ENCODE measurements at regions not wholly inside any gene's neighbourhood (a gene's known extent, or its start where the extent isn't known, plus 50 kb on each side); places are given as distances from the start of the nearest gene placed in this dataset.
A peak's percentile ranks its signal among the peaks of the same experiment; 100 is the strongest.

DNA sequence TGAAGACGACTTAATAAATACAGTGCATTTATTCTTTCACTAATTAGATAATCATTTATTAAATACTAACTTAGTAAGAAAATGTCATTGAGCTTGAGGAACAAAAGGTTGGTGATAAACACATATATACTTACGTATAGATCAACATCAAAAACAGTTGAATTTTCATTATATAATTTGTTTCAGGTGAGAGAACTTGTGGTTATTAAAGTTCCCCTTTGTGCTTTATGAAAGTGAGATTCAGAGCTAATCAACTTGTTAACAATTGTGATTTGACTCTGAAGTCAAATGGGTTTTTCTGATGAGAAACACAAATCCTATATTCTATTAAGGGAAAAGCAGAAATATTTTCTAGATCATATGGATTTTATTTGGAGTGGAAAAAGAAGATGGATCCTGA, 524.0 kb downstream of the SOX11 start:
- no peak for DNase-seq

DNA sequence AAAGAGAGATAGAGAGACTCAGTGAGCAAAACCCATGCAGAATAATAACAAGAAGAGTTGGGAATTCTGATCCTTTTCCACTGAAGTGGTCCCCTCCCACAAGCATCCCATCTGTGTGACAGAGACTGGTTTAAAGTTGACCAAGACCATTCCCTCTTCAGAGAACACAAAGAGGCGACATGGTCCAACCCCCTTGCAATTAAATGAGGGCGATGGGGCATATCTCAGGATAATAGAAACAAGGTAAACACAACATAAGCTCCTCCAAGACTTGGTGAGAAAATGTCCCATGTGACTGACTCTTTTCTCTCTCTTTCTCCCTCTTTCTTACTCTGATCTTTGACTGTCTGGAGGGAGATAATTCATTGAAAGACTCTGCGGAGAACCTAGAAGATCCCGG, 526.7 kb downstream of the SOX11 start:
- no peak for DNase-seq

DNA sequence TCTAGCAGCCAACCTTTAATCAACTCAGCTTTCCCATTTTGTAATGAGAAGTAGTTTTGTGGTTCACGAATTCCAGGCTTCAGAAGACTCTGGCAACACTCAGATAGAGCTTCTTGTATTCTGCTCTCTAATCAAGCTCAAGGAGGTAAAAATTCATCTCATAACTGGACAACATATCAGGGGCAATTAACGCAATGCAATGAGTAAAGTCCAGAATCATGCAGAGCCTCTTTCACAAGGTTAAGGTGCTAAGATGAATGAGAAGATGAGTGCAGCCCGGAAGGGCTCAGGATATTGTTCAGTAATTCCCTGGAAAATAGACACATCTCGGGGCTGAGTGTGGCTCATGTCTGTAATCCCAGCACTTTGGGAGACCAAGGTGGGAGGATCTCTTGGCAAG, 527.7 kb downstream of the SOX11 start:
- DNase-seq: no peak

DNA sequence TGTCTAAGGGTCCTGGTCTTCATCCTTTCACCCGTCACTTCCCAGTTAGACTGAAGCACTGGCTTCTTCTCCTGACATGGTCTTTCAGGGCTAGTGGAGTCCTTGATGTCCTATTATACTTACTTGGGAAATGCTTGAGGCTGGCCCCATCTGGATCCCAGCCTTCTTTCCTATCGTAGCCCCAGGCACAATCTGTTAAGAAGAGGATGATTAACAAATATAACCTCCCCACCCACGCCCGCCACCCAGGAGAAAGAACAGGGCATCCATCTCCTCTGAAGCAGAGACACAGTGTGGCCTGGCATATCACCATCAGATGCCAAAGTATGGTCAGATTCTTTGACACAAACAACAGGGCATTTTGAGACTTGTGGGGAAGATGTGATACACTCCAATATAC, 530.1 kb downstream of the SOX11 start:
- no peak for DNase-seq

DNA sequence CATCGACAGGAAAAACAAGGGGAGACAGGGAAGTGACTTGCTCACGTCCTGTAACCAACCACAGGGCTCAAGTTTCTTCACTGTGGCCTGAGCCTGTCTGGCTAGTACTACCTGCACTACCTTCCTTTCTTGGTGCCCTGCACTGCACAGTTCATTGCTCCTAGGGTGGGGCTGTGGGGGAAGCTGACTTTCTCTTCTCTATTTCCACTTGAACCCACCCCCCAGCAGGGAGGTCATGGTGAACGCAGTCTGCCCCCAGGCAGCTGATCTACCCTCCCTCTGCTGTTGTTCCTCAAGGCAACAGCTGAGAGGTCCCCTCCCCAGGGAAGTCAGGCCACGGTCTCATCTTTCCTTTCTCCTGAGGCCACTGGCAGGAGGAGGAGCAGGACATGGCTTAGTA, 532.1 kb downstream of the SOX11 start:
- peak; percentile 20 for DNase-seq

DNA sequence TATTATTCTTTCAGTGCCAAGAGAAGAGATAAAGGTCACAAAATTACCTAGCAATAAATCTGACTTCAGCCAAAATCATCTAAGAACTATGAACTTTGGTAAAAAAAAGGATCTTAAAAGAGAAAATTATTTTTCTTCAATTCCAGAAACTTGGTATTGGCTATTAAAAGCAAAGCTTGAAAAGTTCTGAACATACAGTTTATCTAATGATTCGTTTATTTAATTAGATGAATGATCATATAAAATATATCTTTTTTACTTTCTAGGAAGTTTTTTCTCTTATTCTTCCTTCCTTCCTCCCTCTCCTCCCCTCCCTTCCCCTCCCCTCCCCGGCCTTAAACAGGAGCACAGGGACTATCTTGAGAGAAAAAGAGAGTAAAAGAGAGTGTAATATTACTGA, 536.1 kb downstream of the SOX11 start:
- DNase-seq: no peak

DNA sequence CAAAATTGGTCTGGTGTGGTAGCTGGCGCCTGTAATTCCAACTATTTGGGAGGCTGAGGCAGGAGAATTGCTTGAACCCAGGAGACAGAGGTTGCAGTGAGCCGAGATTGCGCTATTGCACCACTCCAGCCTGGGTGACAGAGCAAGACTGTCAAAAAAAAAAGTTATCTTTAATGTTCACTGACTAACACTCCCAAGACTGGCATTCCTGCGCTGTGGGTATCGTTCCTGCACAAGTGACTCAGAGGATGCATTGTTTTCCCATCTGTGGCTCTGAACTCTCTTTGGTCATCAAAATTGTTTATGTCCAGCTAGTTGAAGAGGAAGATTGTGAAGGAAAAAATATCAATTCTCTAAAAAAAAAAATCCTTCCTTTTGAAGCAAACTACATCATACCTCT, 539.0 kb downstream of the SOX11 start:
- DNase-seq: no peak

DNA sequence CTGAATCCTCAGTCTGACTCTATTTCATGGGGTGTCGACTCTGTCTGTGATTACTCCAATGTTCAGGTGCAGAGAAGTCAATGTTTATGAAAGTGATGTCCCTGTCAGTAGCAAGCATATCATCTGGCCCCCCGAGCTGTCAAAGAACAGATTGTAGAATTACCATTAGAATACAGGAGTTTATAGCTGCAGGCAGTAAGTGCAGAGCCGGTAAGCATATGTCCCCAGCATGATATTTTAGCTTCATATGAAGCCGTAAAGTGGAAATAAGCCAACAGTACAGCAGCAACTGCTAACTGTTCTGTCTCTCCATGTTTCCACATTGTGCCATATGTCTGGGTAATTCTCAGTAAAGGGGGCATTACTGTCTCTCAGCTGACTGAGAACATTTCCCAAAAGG, 541.8 kb downstream of the SOX11 start:
- no peak for DNase-seq

DNA sequence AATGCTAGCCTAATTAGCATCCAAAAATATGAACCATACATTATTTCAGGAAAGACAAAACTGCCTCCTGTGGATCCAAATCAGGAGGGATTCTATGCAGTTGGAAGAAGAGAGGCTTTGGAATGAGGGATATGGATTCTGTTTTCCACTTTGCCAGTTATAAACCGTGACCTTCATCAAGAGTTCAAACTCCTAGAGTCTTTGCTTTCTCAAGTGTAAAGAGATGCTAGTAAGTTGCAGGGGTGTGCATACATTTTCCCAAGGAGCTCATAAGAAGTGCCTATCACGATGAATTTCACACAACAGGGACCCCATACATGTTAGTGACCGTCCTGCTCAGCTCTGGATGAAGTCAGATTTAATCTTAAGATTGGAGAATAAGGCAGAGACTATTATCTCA, 542.5 kb downstream of the SOX11 start:
- no peak for DNase-seq

DNA sequence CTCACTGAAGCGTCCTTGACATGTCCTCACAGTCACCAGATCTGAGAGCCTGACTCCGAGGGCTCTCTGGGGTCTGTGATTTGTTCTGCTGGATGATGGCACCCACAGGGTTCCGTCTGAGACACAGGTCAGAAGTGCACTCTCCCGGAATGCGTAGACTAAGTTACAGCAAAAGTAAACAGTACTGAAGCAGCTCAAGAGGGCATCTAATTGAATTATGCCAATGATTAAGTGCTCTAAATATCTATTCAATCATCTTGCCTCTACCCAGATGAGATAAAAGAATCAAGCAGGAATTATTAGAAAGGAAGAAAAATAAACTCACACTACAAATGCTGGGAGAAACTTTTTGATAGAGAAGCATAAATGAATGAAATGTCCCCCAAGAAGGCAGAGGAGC, 544.1 kb downstream of the SOX11 start:
- no peak for DNase-seq

DNA sequence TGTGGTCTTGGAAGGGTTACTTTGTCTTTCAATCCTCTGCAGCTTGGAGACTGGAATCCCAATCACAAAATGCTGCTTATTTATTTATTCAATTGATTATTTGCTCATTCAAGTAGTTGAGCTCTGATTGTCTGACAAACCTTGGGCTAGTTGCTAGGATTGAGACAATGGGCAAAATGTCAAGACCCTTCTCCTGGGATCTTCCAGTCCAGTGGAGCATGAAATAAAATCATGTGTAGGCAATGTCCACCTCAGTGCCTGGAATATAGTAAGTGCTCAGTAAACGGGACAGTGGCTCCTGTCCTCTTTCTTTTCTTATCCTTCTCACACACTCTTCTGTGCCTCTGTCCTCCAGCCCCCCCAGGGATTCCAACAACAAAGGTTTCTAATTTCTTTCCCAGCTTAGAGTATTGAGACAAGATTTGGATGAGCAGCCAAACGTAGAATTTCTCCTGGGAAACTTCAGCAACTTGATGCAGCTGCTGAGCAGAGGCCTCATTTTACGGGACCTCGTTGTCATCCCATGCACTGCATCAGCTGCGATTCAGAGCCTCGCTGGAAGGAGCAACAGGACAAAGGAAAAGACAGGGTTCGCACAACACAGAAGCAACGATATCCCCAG, 545.0 kb downstream of the SOX11 start:
- DNase-seq: no peak

DNA sequence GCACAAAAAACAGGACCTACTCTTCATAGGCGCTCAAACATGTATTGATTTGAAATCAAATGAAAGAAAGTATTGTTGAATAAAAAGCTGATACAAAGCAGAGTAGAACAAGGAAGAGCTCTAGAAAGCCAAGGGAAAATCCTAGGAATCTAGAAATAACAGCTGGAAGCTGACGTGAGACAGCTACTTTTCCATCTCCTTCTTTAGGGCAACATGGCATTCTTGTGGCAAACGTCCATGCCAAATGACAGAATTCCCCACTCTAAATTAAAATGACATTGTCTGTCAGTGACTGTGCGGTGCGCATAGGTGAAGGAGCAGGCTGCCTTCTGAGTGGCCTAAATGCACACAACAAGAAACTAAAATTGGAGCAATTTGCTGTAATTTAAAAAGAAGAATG, 557.4 kb downstream of the SOX11 start:
- DNase-seq: no peak

DNA sequence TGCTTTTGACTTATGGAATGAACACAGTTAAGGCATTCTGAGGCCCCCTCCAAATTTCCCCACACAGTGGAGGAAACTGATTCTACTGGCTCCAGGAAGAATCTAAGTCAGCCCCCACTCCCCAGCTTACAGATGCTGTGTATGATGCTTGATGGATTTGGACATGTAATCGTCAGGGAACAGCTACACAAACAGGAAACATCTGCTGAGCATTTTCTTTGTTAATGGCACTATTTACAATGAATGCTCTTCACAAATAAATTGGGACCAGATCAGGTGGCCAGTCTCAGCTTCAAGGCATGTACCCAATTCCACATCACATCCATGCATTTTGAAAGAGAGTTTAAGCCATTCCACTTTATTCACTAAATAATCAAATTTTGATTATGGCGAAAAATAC, 562.3 kb downstream of the SOX11 start:
- no peak for DNase-seq

DNA sequence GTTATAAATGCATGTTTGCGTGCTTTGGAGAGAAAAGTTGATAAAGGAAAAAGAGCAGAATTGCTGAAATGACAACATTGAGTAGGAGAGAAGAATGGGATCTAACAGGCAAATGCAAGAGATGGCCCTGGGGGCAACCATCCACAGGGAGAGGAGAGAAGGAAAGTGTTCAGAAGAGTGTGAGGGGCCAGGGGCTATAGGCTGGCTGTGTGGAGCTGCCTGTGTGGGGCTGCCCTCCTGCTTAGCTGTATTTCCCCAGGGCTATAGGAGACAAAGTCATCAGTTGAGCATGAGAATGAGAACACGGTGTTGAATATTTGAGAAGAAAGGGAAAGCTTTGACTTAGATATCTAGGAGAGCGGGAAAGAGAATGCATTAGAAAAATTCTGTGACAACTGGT, 572.0 kb downstream of the SOX11 start:
- DNase-seq: no peak

DNA sequence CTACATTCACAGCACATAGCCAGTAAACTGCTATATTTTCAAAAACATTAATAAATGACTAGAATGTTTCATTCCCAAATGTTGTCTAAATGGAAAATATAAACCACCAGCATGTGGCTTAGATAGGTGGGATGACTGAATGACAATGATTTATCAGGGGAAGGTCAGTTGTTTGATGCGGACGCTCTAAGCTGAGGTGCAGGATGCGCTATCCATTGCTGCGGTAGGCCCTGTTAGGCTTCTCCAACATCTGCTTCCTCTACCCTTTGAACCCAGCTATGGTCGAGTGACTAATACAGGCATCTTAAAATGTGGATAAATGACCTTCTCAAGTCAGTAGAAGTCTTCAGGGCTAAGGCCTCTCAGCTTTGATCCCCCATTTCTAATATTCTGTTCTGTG, 584.2 kb downstream of the CMPK2 start:
- DNase-seq: no peak

DNA sequence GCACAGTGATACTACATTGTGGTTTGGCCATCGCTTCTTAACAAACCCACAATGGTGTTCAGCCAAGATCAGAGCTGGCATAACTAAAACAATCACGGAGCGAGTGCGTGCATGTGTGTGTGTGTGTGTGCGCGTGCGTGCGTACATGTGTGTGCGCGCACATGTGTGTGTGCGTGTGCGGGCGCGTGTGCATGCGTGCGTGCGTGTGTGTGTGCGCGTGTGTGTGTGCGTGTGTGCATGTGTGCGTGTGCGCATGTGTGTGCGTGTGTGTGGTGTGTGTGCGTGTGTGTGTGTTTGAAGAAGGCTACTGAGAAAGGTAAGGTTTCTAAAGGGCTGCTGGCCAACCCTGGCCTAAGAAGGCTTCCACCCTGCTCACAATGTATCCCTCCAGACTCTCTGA, 582.4 kb downstream of the CMPK2 start:
- no peak for DNase-seq

DNA sequence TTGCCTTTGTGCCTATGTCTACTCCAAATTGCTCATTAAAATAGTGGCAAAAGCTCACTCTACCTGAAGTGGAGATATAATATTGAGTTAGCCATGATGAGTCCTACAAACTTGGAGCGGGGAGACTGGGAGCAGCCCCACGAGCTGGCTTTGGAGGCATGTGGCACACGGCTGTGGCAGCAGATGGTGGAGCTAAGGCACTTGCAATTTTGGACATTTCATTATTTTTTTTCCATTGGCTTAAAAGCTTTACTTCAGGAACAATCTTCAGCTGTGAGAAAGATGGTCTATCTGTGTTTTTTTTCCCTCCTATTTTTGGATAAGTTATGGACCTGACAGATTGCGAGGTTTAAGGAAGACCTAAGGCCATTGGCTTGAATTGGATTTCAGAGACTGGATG, 578.3 kb downstream of the CMPK2 start:
- no peak for DNase-seq

DNA sequence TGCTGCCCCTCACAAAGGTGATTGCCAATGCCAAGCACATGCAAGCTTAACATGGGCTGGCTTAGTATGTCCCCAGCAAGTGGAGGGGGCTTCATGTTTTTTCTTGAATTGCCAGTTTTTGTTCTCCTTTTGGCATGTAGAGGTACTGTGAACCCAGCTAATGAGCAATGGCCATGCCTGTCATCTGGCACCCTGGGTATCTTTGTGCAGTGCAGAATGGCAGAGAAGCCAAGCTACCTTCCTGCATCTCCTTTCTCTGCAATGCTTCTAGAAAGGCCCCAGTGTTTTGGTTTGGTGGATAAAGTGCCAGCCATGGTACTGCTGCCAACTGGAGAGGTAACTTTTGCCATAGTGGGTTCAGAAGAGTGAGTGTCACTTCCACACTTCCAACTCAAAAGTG, 576.9 kb downstream of the CMPK2 start:
- no peak for DNase-seq

DNA sequence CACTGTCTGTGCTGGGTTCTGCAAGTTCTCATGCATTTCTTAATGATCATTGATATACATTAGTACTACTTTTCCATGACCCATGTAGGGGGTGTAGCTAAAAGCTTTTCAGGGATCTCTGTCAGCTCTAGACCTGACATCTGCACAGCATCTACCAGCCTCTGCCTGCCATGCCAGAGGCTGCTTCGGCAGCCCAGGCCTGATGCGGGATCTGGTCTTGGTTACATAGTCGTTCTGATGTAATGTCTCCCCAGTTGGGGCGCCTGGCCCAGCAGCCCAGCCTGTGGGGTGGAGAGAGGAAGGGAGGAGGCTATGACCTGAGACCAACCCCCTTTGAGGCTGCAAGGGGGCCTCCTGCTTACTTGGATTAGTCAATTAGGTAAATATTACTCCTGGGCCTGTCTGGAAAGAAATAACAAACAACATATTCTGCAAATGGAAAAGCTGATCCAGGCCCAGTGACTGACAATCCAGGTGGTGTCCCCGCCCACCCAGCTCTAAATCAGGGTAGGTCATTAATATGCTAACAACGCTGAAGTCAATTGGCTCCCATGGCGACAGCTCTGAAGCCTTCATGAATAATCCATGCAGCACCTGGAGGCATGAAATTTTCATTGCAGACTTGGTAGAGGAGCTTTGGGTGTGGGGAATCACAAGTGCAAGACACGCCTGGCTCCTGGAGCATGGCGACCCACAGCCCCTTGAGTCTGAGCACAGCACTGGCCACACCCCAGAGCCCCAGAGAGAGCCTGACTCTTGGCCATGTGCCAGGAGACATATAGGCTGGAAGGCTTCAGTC, 575.3 kb downstream of the CMPK2 start:
- no peak for DNase-seq

DNA sequence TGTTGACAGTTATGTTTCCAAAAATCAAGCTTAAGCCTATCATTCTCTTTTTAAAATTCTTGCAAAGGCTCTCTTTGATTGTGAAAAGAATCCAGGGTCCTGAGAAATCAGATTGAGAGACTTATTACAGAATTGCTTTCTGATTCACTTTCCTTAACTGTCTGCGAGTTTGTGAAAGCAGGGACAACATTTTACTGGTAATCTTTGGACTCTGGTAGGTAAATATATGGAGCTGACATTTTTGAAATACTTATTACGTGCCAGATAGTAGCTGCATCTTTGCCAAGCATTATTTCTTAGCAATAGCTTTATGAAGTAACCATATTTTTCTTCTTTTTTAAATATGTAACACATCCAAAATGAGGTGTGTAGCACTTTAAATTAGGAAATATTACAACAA, 570.9 kb downstream of the CMPK2 start:
- no peak for DNase-seq

DNA sequence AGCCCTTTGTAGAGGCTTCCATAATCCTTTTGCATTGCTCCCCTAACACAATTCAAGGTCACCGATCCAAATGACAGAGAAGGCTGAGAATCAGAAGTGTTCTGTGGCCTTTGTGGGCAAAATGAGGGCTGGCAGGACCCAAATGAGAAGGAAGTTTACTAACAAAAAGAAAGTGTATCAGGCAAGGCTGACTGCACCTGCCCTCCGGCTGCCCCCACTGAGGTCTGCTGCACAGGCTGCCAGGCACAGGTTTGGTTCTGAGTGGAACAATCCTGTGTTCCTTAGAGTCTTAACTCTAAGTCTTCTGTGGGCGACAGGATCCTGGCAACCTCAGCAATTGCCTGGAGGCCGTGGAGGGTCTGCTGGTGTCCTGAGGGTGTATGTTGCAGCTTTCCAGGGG, 568.5 kb downstream of the CMPK2 start:
- DNase-seq: no peak

DNA sequence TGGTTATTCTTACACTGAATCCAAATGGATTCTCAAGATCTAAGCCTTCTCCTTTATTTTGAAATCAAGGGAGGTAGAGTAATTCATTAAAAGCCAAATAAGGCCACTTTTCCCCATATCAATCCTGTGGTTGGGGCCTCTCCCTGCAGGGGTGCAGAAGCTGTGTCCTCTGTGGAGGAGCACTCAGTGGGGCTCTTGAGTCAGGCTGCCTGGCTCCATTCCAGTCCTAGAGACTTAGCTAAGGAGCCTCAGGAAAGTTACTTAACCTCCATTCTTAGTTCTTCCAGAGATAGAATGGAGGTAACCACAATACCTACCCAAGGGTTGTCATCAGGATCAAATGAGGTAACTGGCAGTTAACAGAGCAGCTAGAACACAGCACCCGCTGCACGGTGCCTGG, 564.3 kb downstream of the CMPK2 start:
- DNase-seq: no peak

DNA sequence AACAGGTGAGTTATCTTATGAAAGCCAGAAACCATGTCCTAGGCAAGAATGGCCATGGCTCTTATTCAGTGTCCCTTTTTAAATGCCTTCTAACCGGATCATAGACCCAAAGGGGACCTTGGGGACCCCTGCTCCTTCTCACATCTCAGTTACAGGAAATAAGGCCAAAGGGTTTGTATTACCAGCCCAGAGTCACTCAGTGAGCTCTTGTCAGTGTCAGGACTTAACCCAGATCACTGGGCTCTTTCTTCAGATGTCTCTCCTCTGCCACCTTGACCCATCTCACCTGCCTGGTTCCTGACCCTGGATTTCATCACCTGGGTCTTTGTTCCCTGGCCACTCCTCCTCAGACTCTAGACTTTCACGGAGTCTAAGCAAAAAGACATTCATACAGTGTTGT, 556.7 kb downstream of the CMPK2 start:
- DNase-seq: no peak

DNA sequence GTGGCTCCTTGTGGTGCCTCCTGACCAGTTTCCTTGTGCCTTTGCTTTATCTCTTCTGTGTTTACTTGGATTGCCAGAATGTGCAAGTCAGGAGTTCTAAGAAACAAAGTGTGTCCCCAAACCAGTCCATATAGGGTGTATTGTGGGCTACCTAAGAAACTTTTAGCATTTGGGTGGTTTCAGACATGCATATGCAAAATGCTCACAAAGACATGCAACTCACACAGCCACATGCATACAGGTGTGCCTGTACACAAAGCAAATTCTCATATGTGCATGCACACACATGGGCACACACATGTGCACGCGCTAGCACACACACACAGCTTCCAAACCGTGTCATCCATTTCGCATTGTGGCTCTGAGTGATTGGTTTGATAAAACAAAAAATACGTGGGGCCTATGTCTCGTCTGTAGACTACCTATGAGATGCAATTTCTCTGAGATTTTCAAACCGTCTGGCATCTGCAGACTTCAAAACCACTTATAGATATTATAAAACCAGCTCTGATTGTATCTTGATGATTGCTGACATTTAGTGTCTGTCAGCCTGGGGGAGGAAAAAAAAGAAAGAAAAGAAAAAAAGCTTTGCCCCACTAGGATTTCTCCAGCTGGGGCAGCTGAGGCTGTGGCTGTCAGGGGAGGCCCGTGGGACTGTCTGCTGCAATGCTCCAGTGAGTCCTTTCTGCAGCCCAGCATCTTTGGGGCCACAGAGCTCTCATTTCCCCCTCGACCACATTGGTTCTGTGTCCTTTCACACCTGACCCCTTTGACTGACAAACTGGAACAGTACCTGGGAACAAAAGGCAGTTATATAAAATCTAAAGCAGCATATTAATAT, 556.1 kb downstream of the CMPK2 start:
- no peak for DNase-seq

Measured in CD4-positive, alpha-beta T cell treated with Interleukin-15 for 1 hour (primary cell).